Epithelial cell of prostate (primary cell): ENCODE measurements at regions not wholly inside any gene's neighbourhood (a gene's known extent, or its start where the extent isn't known, plus 50 kb on each side); places are given as distances from the start of the nearest gene placed in this dataset.
A peak's percentile ranks its signal among the peaks of the same experiment; 100 is the strongest.

Experiments used
- DNase-seq: peaks from one replicate; pipeline ENCODE4 v3.0.0-alpha.2; 2011; ENCODE audit warnings: low read depth, low spot score
- H3K27ac ChIP-seq: fragments of 450-650 bp; 2 replicates; pipeline ENCODE4 v1.5.1; 2017; ENCODE audit warnings: mild to moderate bottlenecking

- H3K27ac ChIP-seq = no peak overlapping the region
Measured at GRCh38 chr22:26888887-26889286, 231.5 kb downstream of the MIAT start.

GRCh38 chr22:26889802-26890201 lies 232.4 kb downstream of the MIAT start:
- no peak for DNase-seq
- H3K27ac ChIP-seq = no peak overlapping the region

More at GRCh38 chr22:26888887-26889286, 231.5 kb downstream of the MIAT start:
- DNase-seq = no peak

- DNase-seq = no peak
- no peak overlapping the region for H3K27ac ChIP-seq
Measured at GRCh38 chr22:26890870-26891269, 233.5 kb downstream of the MIAT start.

GRCh38 chr22:26891429-26891828 lies 234.0 kb downstream of the MIAT start:
- no peak for DNase-seq
- H3K27ac ChIP-seq = no peak overlapping the region

- H3K27ac ChIP-seq = no peak overlapping the region
- no peak for DNase-seq
Measured at GRCh38 chr22:26892166-26893041, 235.0 kb downstream of the MIAT start.

GRCh38 chr22:26893173-26894110 lies 236.1 kb downstream of the MIAT start:
- DNase-seq = no peak
- no peak overlapping the region for H3K27ac ChIP-seq

GRCh38 chr22:26894362-26894761 lies 237.0 kb downstream of the MIAT start:
- DNase-seq = no peak
- H3K27ac ChIP-seq = no peak overlapping the region

- DNase-seq = peak; percentile 60
- peak overlapping the region; percentile 41 for H3K27ac ChIP-seq
Measured at GRCh38 chr22:26894766-26895485, 237.5 kb downstream of the MIAT start.

- DNase-seq = no peak
- no peak overlapping the region for H3K27ac ChIP-seq
Measured at GRCh38 chr22:26897384-26897783, 240.0 kb downstream of the MIAT start.

- DNase-seq = no peak
Measured at GRCh38 chr22:26898946-26899605, 241.7 kb downstream of the MIAT start.

GRCh38 chr22:26900787-26901186 lies 243.4 kb downstream of the MIAT start:
- DNase-seq = no peak
- no peak overlapping the region for H3K27ac ChIP-seq

More at GRCh38 chr22:26898946-26899605, 241.7 kb downstream of the MIAT start:
- no peak overlapping the region for H3K27ac ChIP-seq

GRCh38 chr22:26901198-26901816 lies 243.9 kb downstream of the MIAT start:
- DNase-seq = no peak
- H3K27ac ChIP-seq = no peak overlapping the region

- DNase-seq = no peak
Measured at GRCh38 chr22:26902401-26903029, 245.1 kb downstream of the MIAT start.

GRCh38 chr22:26903030-26903856 lies 245.9 kb downstream of the MIAT start:
- DNase-seq = no peak

More at GRCh38 chr22:26902401-26903029, 245.1 kb downstream of the MIAT start:
- no peak overlapping the region for H3K27ac ChIP-seq

GRCh38 chr22:26904483-26904882 lies 247.1 kb downstream of the MIAT start:
- no peak overlapping the region for H3K27ac ChIP-seq
- no peak for DNase-seq

More at GRCh38 chr22:26903030-26903856, 245.9 kb downstream of the MIAT start:
- no peak overlapping the region for H3K27ac ChIP-seq

GRCh38 chr22:26905076-26905475 lies 247.7 kb downstream of the MIAT start:
- no peak overlapping the region for H3K27ac ChIP-seq
- DNase-seq = no peak

- no peak overlapping the region for H3K27ac ChIP-seq
- DNase-seq = no peak
Measured at GRCh38 chr22:26905640-26906039, 248.3 kb downstream of the MIAT start.

GRCh38 chr22:26906464-26906863 lies 249.1 kb downstream of the MIAT start:
- H3K27ac ChIP-seq = no peak overlapping the region
- no peak for DNase-seq
